GM12892 (cell line): ENCODE measurements at regions not wholly inside any gene's neighbourhood (a gene's known extent, or its start where the extent isn't known, plus 50 kb on each side); places are given as distances from the start of the nearest gene placed in this dataset.
"Not testable (repeated sequence)": the region's sequence is repeated elsewhere in the genome, so short reads cannot be mapped to it uniquely, and the experiment has no call there.

ENCODE experiments used
- POLR2A ChIP-seq: IDR thresholded peaks from 2 replicates; pipeline ENCODE4 v1.6.1; 2011; ENCODE audit warnings: low read depth, low read length, control low read depth
- POLR2AphosphoS5 ChIP-seq: IDR thresholded peaks from 2 replicates; pipeline ENCODE4 v1.6.1; 2011; ENCODE audit warnings: low read depth, low read length, control low read depth
- TAF1 ChIP-seq: IDR thresholded peaks from 2 replicates; pipeline ENCODE4 v1.6.1; 2011; ENCODE audit warnings: low read depth, mild to moderate bottlenecking, control low read depth, low read length, borderline replicate concordance

GRCh38 chr15:84156588-84156840, 79.1 kb upstream of the GOLGA6L4 start:
- TF ChIP-seq POLR2A, TAF1, POLR2AphosphoS5: not testable (repeated sequence)
